Endothelial cell of umbilical vein (primary cell): ENCODE measurements at regions not wholly inside any gene's neighbourhood (a gene's known extent, or its start where the extent isn't known, plus 50 kb on each side); places are given as distances from the start of the nearest gene placed in this dataset.

Experiments
- CTCF ChIP-seq, 2 donors: IDR thresholded peaks; 1 replicate in 1 of 2; 2 replicates in 1 of 2; pipeline ENCODE4 v1.5.1; 2011; ENCODE audit warnings: low read length in 2 of 2, mild to moderate bottlenecking in 2 of 2, moderate library complexity in 2 of 2, control low read depth in 1 of 2, inconsistent platforms in 1 of 2, low read depth in 1 of 2; ENCODE audit not compliant: insufficient read depth in 1 of 2; ENCODE audit errors: extremely low read depth in 1 of 2
- FOS ChIP-seq: IDR thresholded peaks from 2 replicates; pipeline ENCODE4 v1.6.1; 2011; ENCODE audit warnings: mild to moderate bottlenecking, low read length, moderate library complexity, borderline replicate concordance; ENCODE audit not compliant: insufficient read depth
- MAX ChIP-seq: IDR thresholded peaks from 2 replicates; pipeline ENCODE4 v1.6.1; 2011; ENCODE audit not compliant: insufficient read depth, insufficient read length
- POLR2A ChIP-seq: IDR thresholded peaks from 2 replicates; pipeline ENCODE4 v1.6.1; 2012; ENCODE audit warnings: low read depth, mild to moderate bottlenecking, control low read depth, low read length
- POLR2AphosphoS5 ChIP-seq: IDR thresholded peaks from 2 replicates; pipeline ENCODE4 v1.6.1; 2012; ENCODE audit warnings: low read depth, mild to moderate bottlenecking, control low read depth, low read length, moderate library complexity; ENCODE audit not compliant: insufficient read depth

GRCh38 chr13:50483416-50483815 lies 360.1 kb downstream of the DLEU7 start:
- TF ChIP-seq CTCF (IDR thresholded peaks at IDR 0.05; ENCODE audit: extremely low read depth in 1 of 2, insufficient read depth in 1 of 2, low read depth in 1 of 2, low read length in 2 of 2) (no peak), MAX (no peak), POLR2A (no peak), POLR2AphosphoS5 (no peak), FOS (no peak)
